ENCODE measurements at regions not wholly inside any gene's neighbourhood (a gene's known extent, or its start where the extent isn't known, plus 50 kb on each side); places are given as distances from the start of the nearest gene placed in this dataset.

DNA sequence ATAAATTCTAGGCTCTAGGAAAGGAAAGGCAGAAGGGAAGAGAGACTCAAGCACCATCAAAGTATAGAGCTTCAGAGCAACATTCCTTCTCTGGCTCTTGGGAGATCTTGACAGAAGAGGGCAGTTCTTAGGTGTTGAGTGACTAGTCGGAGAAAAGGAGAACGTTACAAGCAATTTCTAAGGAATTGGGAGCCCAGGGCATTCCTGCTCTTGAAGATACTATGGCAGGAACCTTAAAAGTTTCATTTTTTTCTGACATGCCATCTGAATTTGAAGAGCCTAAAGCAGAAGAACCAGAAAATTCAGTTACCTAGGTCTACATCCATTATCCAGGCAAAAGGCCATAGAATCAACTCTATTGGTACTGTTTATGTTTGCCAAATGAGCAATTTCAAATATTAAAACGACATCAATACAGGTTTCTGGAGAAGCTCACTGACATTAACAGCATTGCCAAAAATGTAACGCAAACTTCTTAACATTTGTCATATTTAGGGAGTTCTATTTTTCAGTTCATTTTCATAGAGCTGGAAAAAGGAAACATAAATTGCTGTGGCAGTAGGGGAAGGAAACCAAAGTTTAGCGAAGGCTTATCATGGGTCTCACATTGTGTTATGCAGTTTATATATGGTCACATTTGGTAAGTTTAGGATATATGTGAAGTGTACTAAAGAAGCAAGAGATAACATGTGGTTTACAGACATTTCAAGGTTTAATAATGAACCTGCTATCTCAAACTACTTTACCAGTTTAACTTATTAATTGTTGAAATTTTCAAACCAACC lies 210.1 kb upstream of the NRIP1 start:
- TF ChIP-seq, protein P1, sequence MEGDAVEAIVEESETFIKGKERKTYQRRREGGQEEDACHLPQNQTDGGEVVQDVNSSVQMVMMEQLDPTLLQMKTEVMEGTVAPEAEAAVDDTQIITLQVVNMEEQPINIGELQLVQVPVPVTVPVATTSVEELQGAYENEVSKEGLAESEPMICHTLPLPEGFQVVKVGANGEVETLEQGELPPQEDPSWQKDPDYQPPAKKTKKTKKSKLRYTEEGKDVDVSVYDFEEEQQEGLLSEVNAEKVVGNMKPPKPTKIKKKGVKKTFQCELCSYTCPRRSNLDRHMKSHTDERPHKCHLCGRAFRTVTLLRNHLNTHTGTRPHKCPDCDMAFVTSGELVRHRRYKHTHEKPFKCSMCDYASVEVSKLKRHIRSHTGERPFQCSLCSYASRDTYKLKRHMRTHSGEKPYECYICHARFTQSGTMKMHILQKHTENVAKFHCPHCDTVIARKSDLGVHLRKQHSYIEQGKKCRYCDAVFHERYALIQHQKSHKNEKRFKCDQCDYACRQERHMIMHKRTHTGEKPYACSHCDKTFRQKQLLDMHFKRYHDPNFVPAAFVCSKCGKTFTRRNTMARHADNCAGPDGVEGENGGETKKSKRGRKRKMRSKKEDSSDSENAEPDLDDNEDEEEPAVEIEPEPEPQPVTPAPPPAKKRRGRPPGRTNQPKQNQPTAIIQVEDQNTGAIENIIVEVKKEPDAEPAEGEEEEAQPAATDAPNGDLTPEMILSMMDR (IDR thresholded peaks at IDR 0.05; ENCODE audit: insufficient read depth, missing control alignments), result no peak
- FAIRE-seq (no peak), DNase-seq (ENCODE audit: insufficient read length, low spot score) (no peak)

DNA sequence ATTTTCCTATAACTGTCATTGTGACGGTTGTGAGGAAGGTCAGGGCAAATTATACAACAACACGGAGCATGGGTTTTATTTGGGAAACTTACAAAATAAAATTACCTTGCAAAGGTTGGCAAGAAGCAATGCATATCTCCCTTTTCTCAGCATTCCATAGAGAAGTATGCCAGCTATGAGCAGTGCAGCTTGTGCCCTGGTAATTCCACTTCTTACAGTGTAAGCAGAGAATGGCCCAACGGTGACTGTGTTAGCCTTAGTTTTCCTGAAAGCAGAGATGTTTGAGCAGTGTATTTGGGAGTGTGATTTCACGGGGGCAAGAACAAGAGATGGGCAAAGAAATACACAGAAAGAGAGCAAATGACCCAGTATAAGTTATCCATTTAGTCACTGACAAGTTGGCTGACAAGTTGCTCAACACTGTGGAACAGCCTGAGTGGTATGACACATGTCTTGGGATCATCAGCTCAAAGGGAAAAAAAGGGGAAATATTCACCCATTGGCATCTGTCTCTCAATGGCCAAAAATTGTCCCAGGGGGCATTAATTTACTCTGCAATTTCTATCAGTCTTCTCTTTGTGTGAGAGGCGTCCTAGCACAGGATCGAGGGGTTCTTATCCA lies 210.9 kb upstream of the NRIP1 start:
- no peak for FAIRE-seq
- TF ChIP-seq, protein P1 (IDR thresholded peaks at IDR 0.05; ENCODE audit: insufficient read depth, missing control alignments), result no peak
- DNase-seq (ENCODE audit: insufficient read length, low spot score), result no peak

DNA sequence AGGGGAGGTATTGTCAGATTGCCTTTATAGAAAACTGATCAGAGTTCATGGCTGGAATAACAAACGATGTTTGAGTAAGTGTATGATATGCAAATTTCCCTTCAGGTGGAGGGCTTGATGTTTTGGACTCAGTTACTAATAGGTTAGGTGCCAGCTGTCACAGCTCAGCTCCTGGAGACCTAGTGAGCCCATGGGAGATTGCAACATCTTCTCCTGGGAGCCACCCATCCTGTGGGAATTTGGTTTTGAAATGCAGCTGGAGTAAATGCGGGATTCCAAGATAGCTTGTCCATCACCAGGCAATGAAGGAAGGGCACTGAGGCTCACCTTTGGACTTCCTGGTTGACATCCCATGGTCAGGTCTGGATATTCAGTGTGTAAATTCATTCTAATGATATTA lies 211.4 kb upstream of the NRIP1 start:
- DNase-seq (ENCODE audit: insufficient read length, low spot score) (no peak), FAIRE-seq (no peak)
- TF ChIP-seq, protein P1 (IDR thresholded peaks at IDR 0.05; ENCODE audit: insufficient read depth, missing control alignments), result no peak

DNA sequence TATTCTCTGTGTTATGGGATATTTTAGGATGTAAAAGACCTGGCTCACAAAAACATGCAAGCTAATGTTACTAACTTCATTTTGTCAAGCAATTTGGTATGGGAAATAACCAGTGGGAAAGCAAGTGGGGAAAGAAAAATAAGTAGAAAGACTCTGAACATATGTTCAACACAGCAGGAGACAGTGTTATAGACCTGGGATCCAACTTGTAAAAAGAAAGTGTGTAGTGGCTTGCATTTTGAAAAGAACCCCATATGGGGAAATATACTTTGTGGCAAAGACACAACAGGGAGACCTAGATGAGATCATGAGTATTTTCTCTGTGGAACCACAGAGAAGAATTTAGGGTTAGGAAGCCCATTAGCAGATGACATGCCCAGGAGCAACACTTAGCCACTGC lies 212.7 kb upstream of the NRIP1 start:
- FAIRE-seq (no peak), DNase-seq (ENCODE audit: insufficient read length, low spot score) (no peak)
- TF ChIP-seq, protein P1 (IDR thresholded peaks at IDR 0.05; ENCODE audit: insufficient read depth, missing control alignments), result no peak

DNA sequence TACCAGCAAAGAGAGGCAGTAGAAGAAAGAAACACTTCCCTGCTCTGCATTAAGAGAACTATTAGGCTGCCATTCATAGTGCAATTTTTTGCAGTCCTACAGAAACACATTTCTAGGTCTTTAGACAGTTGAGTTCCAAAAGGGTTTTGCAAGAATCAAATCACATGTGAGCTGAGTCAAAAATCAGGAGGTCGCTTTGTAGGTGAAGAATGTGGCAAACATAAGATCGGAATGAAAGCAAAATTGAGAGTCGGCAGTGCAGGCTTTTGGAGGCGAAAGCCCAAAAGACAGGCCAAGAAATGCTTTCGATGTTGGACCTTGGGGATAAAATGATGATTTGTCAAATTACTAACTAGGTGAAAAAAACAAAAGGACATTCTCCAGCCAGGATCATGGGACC lies 213.5 kb upstream of the NRIP1 start:
- FAIRE-seq, result no peak
- TF ChIP-seq, protein P1 (IDR thresholded peaks at IDR 0.05; ENCODE audit: insufficient read depth, missing control alignments), result no peak
- no peak for DNase-seq (ENCODE audit: insufficient read length, low spot score)

DNA sequence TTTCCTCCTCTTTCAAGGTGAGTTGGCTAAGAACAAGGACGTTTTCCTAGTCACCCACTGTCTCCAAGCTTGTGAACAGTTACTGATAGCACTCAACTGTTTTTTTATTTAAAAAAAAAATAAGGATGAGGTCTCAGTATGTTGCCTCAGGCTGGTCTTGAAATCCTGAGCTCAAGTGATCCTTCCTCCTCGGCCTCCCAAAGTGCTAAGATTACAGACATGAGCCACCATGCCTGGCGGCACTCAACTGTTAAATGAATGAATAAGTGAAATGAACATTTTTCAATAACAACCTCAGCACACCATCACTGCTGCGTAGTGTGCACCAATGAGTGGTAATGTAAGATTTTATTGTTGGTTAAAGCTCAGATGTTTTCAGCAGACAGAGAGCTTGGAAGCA lies 214.1 kb upstream of the NRIP1 start:
- TF ChIP-seq, protein P1 (IDR thresholded peaks at IDR 0.05; ENCODE audit: insufficient read depth, missing control alignments), result no peak
- no peak for FAIRE-seq

DNA sequence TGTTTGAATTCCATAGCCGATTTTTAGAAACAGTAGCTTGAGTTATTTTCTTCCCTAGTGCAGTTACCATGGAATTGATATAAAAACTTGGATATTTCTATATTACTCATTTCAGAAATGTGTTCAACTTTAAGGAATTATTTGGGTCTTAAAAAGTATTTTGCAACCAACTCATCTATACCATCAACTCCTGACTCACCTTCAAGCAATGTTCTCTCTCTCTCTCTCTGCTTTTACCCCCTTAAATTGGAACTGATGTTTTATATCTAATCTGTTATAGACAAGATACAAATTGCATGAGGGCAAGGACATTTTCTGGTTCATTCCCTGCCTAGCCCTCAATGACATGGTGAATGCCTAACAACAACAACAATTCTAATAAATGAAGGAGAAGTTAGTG lies 214.7 kb upstream of the NRIP1 start:
- DNase-seq (ENCODE audit: insufficient read length, low spot score) (no peak), FAIRE-seq (no peak)
- TF ChIP-seq, protein P1 (IDR thresholded peaks at IDR 0.05; ENCODE audit: insufficient read depth, missing control alignments), result no peak

More for the DNA sequence above, 214.1 kb upstream of the NRIP1 start:
- no peak for DNase-seq (ENCODE audit: insufficient read length, low spot score)

Measured in D721Med (cell line).